GM23338 (cell line): ENCODE measurements at regions not wholly inside any gene's neighbourhood (a gene's known extent, or its start where the extent isn't known, plus 50 kb on each side); places are given as distances from the start of the nearest gene placed in this dataset.
A peak's percentile ranks its signal among the peaks of the same experiment; 100 is the strongest.

ENCODE experiments used
- ATAC-seq: fragments of 200-7000 bp; cut with Tn5 transposase; 3 replicates; pipeline ENCODE4 v1.9.1; 2020
- DNase-seq: peaks from one replicate; pipeline ENCODE4 v3.0.0-alpha.2; 2015; ENCODE audit warnings: low spot score
- H2AFZ ChIP-seq: fragments of 200-600 bp; sonication (generic); 2 replicates; pipeline ENCODE4 v1.8.0; 2016; ENCODE audit warnings: antibody characterized with exemption, mild to moderate bottlenecking, moderate library complexity
- H3F3A ChIP-seq: fragments of 200-600 bp; sonication (generic); replicated peaks from 2 replicates; pipeline ENCODE4 v1.8.0; 2017; ENCODE audit warnings: antibody characterized with exemption, mixed run types, low read depth
- H3K27ac ChIP-seq: fragments of 200-600 bp; sonication (generic); 2 replicates; pipeline ENCODE4 v1.6.1; 2016; ENCODE audit warnings: low read depth
- H3K27me3 ChIP-seq: fragments of 200-600 bp; sonication (generic); 2 replicates; pipeline ENCODE4 v1.8.0; 2016; ENCODE audit warnings: mild to moderate bottlenecking, mixed run types, moderate library complexity; ENCODE audit not compliant: insufficient read depth
- H3K36me3 ChIP-seq: fragments of 200-600 bp; sonication (generic); 2 replicates; pipeline ENCODE4 v1.8.0; 2016; ENCODE audit warnings: mild to moderate bottlenecking; ENCODE audit not compliant: insufficient read depth
- H3K4me1 ChIP-seq: fragments of 200-600 bp; sonication (generic); 2 replicates; pipeline ENCODE4 v1.8.0; 2016; ENCODE audit warnings: mild to moderate bottlenecking, moderate library complexity; ENCODE audit not compliant: insufficient read depth
- H3K4me2 ChIP-seq: fragments of 200-600 bp; sonication (generic); 2 replicates; pipeline ENCODE4 v1.7.1; 2017; ENCODE audit warnings: mixed run types
- H3K4me3 ChIP-seq: fragments of 200-600 bp; sonication (generic); 2 replicates; pipeline ENCODE4 v1.6.1; 2016; ENCODE audit warnings: mixed run types
- H3K79me2 ChIP-seq: fragments of 200-600 bp; sonication (generic); replicated peaks from 2 replicates; pipeline ENCODE4 v1.8.0; 2017; ENCODE audit warnings: mild to moderate bottlenecking; ENCODE audit not compliant: insufficient read depth
- H3K9me2 ChIP-seq: fragments of 200-600 bp; sonication (generic); 2 replicates; pipeline ENCODE4 v1.8.0; 2017; ENCODE audit not compliant: insufficient read depth
- H4K20me1 ChIP-seq: fragments of 200-600 bp; sonication (generic); replicated peaks from 2 replicates; pipeline ENCODE4 v1.8.0; 2017; ENCODE audit warnings: mild to moderate bottlenecking; ENCODE audit not compliant: insufficient read depth
- H3K27ac Mint-ChIP-seq: 2 replicates; pipeline ENCODE4 v1.8.0; 2020; ENCODE audit warnings: inconsistent platforms, mild to moderate bottlenecking, moderate library complexity, mixed read lengths
- H3K27me3 Mint-ChIP-seq: 3 replicates; pipeline ENCODE4 v1.8.0; 2022; ENCODE audit warnings: low read depth, mild to moderate bottlenecking, moderate library complexity, mixed read lengths, inconsistent platforms; ENCODE audit not compliant: insufficient read depth, poor library complexity
- H3K36me3 Mint-ChIP-seq: 3 replicates; pipeline ENCODE4 v1.8.0; 2021; ENCODE audit warnings: low read depth, mild to moderate bottlenecking, inconsistent platforms, moderate library complexity, mixed read lengths
- H3K4me1 Mint-ChIP-seq: 3 replicates; pipeline ENCODE4 v1.8.0; 2020; ENCODE audit warnings: mild to moderate bottlenecking, inconsistent platforms, mixed read lengths
- H3K4me3 Mint-ChIP-seq: 3 replicates; pipeline ENCODE4 v1.8.0; 2021; ENCODE audit warnings: moderate library complexity, mild to moderate bottlenecking, inconsistent platforms, mixed read lengths
- H3K9me3 Mint-ChIP-seq: 3 replicates; pipeline ENCODE4 v1.8.0; 2020; ENCODE audit warnings: moderate library complexity, mild to moderate bottlenecking, inconsistent platforms, mixed read lengths
- CREB1 ChIP-seq: fragments of 250-450 bp; sonication (Bioruptor Pico); IDR thresholded peaks from 2 replicates; pipeline ENCODE4 v1.5.0; 2020; ENCODE audit warnings: low read depth, mild to moderate bottlenecking, moderate library complexity
- JUNB ChIP-seq: IDR thresholded peaks from one replicate; pipeline ENCODE4 v1.6.1; 2016; ENCODE audit warnings: antibody characterized with exemption; ENCODE audit not compliant: unreplicated experiment
- NANOG ChIP-seq: IDR thresholded peaks from 2 replicates; pipeline ENCODE4 v1.6.1; 2016; ENCODE audit warnings: antibody characterized with exemption, borderline replicate concordance
- POLR2AphosphoS5 ChIP-seq: IDR thresholded peaks from 2 replicates; pipeline ENCODE4 v1.6.1; 2016; ENCODE audit warnings: antibody characterized with exemption, low read depth
- STAT1 ChIP-seq: IDR thresholded peaks from one replicate; pipeline ENCODE4 v1.6.1; 2016; ENCODE audit warnings: antibody characterized with exemption; ENCODE audit not compliant: unreplicated experiment
- ZNF114 ChIP-seq: fragments of 250-450 bp; sonication (Bioruptor Pico); IDR thresholded peaks from 2 replicates; pipeline ENCODE4 v1.5.0; 2020; ENCODE audit warnings: mild to moderate bottlenecking, moderate library complexity
- ZNF331 ChIP-seq: fragments of 250-450 bp; sonication (Bioruptor Pico); IDR thresholded peaks from 2 replicates; pipeline ENCODE4 v1.5.0; 2020; ENCODE audit warnings: low read depth, mild to moderate bottlenecking, moderate library complexity
- TF ChIP-seq, protein P1 (sequence below): IDR thresholded peaks from 2 replicates; pipeline ENCODE4 v1.6.1; 2016; ENCODE audit warnings: antibody characterized with exemption
- TF ChIP-seq, protein P2 (sequence below): IDR thresholded peaks from one replicate; pipeline ENCODE4 v1.6.1; 2018; ENCODE audit warnings: antibody characterized with exemption; ENCODE audit not compliant: unreplicated experiment
- TF ChIP-seq, protein P3 (sequence below), 2 experiments: fragments of 200-600 bp in 1 of 2; sonication (generic) in 1 of 2; conservative IDR thresholded peaks; 2 replicates each; pipeline versions ENCODE4 v1.5.1 to v1.6.1; 2016 to 2017; ENCODE audit warnings: antibody characterized with exemption in 2 of 2, low read depth in 2 of 2, mild to moderate bottlenecking in 2 of 2, moderate library complexity in 1 of 2

DNA sequence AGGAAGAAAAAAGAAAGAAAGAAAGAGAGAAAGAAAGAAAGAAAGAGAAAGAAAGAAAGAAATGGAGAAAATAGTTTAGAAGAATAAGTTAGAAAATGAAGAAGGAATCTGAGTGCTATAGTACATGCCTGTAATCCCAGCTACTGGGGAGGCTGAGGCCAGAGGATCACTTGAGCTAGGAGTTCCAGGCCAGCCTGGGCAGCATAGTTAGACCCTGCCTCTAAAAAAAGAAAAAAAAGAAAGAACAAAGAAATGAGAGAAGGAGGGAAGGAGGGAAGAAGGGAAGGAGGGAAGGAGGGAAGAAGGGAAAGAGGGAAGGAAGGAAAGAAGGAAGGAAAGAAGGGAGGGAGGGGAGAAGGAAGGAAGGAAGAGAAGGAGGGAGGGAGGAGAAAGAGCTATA lies 1339.8 kb downstream of the OLFM4 start:
- Histone ChIP-seq H4K20me1 (no peaks in the 10 kb centered on the region), H3K36me3 (no peaks in the 10 kb centered on the region; the same call in 1 of the 2 replicates), H3K27ac (no peak overlapping the region), H3K27me3 (no peaks in the 10 kb centered on the region), H3F3A (no peaks in the 10 kb centered on the region), H2AFZ (no peak overlapping the region), H3K4me3 (no peak overlapping the region), H3K9me2 (no peaks in the 10 kb centered on the region), H3K79me2 (no peaks in the 10 kb centered on the region), H3K4me2 (no peak overlapping the region), H3K4me1 (peaks cover 10% of the 10 kb centered on the region)
- TF ChIP-seq CREB1 (CRISPR knock-in tag), result no peak
- TF ChIP-seq, protein P1, sequence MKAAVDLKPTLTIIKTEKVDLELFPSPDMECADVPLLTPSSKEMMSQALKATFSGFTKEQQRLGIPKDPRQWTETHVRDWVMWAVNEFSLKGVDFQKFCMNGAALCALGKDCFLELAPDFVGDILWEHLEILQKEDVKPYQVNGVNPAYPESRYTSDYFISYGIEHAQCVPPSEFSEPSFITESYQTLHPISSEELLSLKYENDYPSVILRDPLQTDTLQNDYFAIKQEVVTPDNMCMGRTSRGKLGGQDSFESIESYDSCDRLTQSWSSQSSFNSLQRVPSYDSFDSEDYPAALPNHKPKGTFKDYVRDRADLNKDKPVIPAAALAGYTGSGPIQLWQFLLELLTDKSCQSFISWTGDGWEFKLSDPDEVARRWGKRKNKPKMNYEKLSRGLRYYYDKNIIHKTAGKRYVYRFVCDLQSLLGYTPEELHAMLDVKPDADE, result no peak
- no peak for TF ChIP-seq NANOG
- TF ChIP-seq POLR2AphosphoS5, result no peak
- TF ChIP-seq, protein P2, sequence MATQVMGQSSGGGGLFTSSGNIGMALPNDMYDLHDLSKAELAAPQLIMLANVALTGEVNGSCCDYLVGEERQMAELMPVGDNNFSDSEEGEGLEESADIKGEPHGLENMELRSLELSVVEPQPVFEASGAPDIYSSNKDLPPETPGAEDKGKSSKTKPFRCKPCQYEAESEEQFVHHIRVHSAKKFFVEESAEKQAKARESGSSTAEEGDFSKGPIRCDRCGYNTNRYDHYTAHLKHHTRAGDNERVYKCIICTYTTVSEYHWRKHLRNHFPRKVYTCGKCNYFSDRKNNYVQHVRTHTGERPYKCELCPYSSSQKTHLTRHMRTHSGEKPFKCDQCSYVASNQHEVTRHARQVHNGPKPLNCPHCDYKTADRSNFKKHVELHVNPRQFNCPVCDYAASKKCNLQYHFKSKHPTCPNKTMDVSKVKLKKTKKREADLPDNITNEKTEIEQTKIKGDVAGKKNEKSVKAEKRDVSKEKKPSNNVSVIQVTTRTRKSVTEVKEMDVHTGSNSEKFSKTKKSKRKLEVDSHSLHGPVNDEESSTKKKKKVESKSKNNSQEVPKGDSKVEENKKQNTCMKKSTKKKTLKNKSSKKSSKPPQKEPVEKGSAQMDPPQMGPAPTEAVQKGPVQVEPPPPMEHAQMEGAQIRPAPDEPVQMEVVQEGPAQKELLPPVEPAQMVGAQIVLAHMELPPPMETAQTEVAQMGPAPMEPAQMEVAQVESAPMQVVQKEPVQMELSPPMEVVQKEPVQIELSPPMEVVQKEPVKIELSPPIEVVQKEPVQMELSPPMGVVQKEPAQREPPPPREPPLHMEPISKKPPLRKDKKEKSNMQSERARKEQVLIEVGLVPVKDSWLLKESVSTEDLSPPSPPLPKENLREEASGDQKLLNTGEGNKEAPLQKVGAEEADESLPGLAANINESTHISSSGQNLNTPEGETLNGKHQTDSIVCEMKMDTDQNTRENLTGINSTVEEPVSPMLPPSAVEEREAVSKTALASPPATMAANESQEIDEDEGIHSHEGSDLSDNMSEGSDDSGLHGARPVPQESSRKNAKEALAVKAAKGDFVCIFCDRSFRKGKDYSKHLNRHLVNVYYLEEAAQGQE, result no peak
- TF ChIP-seq ZNF114 (CRISPR knock-in tag), result no peak
- no peak for TF ChIP-seq JUNB
- TF ChIP-seq, protein P3, sequence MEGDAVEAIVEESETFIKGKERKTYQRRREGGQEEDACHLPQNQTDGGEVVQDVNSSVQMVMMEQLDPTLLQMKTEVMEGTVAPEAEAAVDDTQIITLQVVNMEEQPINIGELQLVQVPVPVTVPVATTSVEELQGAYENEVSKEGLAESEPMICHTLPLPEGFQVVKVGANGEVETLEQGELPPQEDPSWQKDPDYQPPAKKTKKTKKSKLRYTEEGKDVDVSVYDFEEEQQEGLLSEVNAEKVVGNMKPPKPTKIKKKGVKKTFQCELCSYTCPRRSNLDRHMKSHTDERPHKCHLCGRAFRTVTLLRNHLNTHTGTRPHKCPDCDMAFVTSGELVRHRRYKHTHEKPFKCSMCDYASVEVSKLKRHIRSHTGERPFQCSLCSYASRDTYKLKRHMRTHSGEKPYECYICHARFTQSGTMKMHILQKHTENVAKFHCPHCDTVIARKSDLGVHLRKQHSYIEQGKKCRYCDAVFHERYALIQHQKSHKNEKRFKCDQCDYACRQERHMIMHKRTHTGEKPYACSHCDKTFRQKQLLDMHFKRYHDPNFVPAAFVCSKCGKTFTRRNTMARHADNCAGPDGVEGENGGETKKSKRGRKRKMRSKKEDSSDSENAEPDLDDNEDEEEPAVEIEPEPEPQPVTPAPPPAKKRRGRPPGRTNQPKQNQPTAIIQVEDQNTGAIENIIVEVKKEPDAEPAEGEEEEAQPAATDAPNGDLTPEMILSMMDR (conservative IDR thresholded peaks at IDR 0.05; ENCODE audit: low read depth in 2 of 2), result no peak
- no peak for TF ChIP-seq STAT1
- TF ChIP-seq ZNF331 (CRISPR knock-in tag), result no peak
- peaks cover 6% of the 10 kb centered on the region; the same call in 1 of the 3 replicates for H3K9me3 Mint-ChIP-seq
- no peaks in the 10 kb centered on the region for H3K27me3 Mint-ChIP-seq
- peaks cover 11% of the 10 kb centered on the region; the same call in 2 of the 3 replicates for H3K36me3 Mint-ChIP-seq
- ATAC-seq, result no peak
- H3K4me3 Mint-ChIP-seq, result no peak overlapping the region
- DNase-seq, result no peak
- H3K4me1 Mint-ChIP-seq, result peaks cover 6% of the 10 kb centered on the region
- H3K27ac Mint-ChIP-seq, result no peak overlapping the region

DNA sequence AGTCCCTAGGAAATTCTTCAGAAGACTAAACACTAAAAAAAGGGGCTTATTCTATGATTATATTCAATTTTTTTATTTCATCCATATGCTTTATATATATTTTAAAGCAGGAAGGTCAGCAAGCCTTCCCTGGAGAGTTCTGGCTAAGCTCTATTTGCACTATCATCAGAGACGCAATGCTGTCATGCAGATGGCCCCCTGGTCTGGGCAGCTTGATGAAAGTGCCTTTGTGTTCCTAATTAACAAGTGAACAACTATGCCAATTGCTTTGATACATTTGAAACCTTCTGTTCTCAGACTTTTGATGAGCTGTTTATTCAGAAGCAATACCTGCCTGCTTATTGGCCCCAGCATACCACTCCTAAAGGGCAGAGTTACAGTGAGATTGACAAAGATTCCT lies 1344.6 kb downstream of the OLFM4 start:
- Mint-ChIP-seq H3K36me3 (peaks cover 11% of the 10 kb centered on the region; the same call in 2 of the 3 replicates), H3K27ac (no peak overlapping the region), H3K4me3 (no peak overlapping the region), H3K4me1 (peaks cover 31% of the 10 kb centered on the region), H3K9me3 (peaks cover 6% of the 10 kb centered on the region; the same call in 1 of the 3 replicates), H3K27me3 (peaks cover 2% of the 10 kb centered on the region)
- DNase-seq (peak; percentile 68), ATAC-seq (peak; percentile 96)
- H3K36me3 ChIP-seq, result no peaks in the 10 kb centered on the region; the same call in 1 of the 2 replicates
- H3K79me2 ChIP-seq, result no peaks in the 10 kb centered on the region
- no peaks in the 10 kb centered on the region for H3F3A ChIP-seq
- H3K27me3 ChIP-seq, result no peaks in the 10 kb centered on the region
- H3K9me2 ChIP-seq, result no peaks in the 10 kb centered on the region
- H4K20me1 ChIP-seq, result no peaks in the 10 kb centered on the region
- H3K4me2 ChIP-seq, result peak overlapping the region; percentile 34
- H3K4me3 ChIP-seq, result no peak overlapping the region
- 0 out of 2 replicates have a peak overlapping the region, but pooled peaks have one; percentile 4 for H3K27ac ChIP-seq
- peaks cover 26% of the 10 kb centered on the region for H3K4me1 ChIP-seq
- H2AFZ ChIP-seq, result no peak overlapping the region
- TF ChIP-seq NANOG, result peak; percentile 46; the same call in 1 of the 2 replicates
